ENCODE measurements at regions not wholly inside any gene's neighbourhood (a gene's known extent, or its start where the extent isn't known, plus 50 kb on each side); places are given as distances from the start of the nearest gene placed in this dataset.

DNA sequence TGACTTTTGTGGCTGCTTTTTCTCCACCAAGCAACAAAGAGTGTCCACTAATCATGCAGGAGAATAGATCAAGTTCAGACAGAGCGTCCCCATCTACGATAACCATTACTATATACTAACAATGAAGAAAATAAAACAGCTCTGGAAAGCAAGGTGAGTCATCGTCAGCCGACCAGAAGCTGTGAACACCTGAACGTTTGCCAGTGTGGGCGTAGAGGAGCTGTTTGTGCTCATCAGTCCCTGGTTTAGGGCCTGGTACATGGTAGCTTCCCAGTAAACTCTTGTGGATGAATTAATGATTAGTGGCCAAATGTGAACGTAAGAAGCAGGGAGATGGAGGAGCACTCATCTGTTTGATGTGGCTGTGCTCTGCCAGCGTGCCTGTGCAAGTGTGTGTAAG, 180.7 kb downstream of the EVX1 start:
- Mint-ChIP-seq H3K27ac (ENCODE audit: unreplicated experiment) (no peak overlapping the region), H3K27me3 (ENCODE audit: unreplicated experiment) (peaks cover under 1% of the 10 kb centered on the region), H3K4me3 (ENCODE audit: unreplicated experiment) (no peak overlapping the region), H3K9me3 (ENCODE audit: unreplicated experiment) (no peaks in the 10 kb centered on the region), H3K36me3 (ENCODE audit: low read depth, unreplicated experiment) (no peaks in the 10 kb centered on the region), H3K4me1 (ENCODE audit: unreplicated experiment) (peaks cover 28% of the 10 kb centered on the region)
- TF ChIP-seq, protein P1, sequence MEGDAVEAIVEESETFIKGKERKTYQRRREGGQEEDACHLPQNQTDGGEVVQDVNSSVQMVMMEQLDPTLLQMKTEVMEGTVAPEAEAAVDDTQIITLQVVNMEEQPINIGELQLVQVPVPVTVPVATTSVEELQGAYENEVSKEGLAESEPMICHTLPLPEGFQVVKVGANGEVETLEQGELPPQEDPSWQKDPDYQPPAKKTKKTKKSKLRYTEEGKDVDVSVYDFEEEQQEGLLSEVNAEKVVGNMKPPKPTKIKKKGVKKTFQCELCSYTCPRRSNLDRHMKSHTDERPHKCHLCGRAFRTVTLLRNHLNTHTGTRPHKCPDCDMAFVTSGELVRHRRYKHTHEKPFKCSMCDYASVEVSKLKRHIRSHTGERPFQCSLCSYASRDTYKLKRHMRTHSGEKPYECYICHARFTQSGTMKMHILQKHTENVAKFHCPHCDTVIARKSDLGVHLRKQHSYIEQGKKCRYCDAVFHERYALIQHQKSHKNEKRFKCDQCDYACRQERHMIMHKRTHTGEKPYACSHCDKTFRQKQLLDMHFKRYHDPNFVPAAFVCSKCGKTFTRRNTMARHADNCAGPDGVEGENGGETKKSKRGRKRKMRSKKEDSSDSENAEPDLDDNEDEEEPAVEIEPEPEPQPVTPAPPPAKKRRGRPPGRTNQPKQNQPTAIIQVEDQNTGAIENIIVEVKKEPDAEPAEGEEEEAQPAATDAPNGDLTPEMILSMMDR (IDR thresholded peaks at IDR 0.05; ENCODE audit: unreplicated experiment), result no peak
- no peak for DNase-seq (ENCODE audit: low spot score)

DNA sequence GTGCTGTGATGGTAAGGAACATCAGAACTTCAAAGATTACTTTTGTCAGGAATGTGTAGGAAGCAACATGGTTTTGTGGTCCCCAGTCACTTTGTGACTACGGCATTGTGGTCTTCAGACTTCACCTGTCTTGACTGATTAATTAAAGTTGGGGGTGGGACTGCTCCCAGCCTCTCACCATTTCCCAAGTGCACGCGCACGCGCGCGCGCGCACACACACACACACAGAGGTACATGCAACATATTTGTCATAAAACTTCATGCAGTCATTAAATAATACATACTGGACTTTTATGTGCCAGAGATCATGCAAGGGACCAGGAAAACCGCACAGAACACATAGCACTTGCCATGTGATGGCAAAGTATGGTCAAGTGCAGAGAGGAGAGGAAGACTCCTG, 181.2 kb downstream of the EVX1 start:
- Mint-ChIP-seq H3K4me1 (ENCODE audit: unreplicated experiment) (peaks cover 23% of the 10 kb centered on the region), H3K4me3 (ENCODE audit: unreplicated experiment) (no peak overlapping the region), H3K9me3 (ENCODE audit: unreplicated experiment) (no peaks in the 10 kb centered on the region), H3K27ac (ENCODE audit: unreplicated experiment) (no peak overlapping the region), H3K36me3 (ENCODE audit: low read depth, unreplicated experiment) (no peaks in the 10 kb centered on the region), H3K27me3 (ENCODE audit: unreplicated experiment) (no peaks in the 10 kb centered on the region)
- DNase-seq (ENCODE audit: low spot score), result no peak
- TF ChIP-seq, protein P1 (IDR thresholded peaks at IDR 0.05; ENCODE audit: unreplicated experiment), result no peak

DNA sequence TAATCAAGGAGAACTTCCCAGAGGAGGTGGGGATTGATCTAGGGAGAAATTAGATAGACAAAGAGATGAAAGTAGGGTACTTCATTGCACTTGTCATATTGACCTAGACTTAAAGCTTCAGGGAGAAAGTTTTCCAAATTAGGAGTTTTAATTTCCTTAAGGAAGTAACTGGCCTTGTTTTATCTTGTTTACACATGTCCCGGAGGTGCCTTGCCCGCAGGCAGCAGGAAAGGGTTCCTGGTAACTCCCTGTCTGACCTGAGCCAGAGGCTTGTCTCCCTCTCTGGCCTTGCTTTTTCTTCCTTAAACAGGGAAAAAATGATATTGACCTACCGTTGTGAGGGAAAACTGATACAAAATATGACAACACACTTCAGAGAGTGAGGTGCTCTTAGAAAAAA, 181.6 kb downstream of the EVX1 start:
- DNase-seq (ENCODE audit: low spot score), result no peak
- peaks cover 23% of the 10 kb centered on the region for H3K4me1 Mint-ChIP-seq (ENCODE audit: unreplicated experiment)
- H3K27me3 Mint-ChIP-seq (ENCODE audit: unreplicated experiment), result no peaks in the 10 kb centered on the region

DNA sequence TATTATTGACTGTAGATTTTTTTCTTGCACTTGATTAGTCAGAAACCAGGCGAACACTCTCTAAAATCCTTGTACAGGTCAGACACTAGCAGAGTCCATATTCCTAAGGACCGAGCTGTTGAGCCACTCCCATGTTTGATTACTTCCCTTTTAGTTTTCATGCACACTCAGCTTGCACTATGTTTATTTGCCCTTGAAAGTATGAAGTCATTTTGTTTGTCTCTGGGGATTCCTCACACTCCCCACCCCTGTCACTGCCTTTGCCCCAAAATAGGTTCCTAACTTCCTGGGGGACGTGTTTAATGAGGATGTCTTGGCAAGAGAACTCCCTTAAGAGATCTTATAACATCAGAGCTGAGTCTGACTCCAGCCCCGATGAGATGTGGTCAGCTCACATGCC, 182.1 kb downstream of the EVX1 start:
- Mint-ChIP-seq H3K27me3 (ENCODE audit: unreplicated experiment) (no peaks in the 10 kb centered on the region), H3K27ac (ENCODE audit: unreplicated experiment) (peak overlapping the region; percentile 76), H3K4me3 (ENCODE audit: unreplicated experiment) (peak overlapping the region; percentile 50), H3K36me3 (ENCODE audit: low read depth, unreplicated experiment) (no peaks in the 10 kb centered on the region), H3K4me1 (ENCODE audit: unreplicated experiment) (peaks cover 23% of the 10 kb centered on the region), H3K9me3 (ENCODE audit: unreplicated experiment) (no peaks in the 10 kb centered on the region)
- TF ChIP-seq, protein P1 (IDR thresholded peaks at IDR 0.05; ENCODE audit: unreplicated experiment), result no peak
- DNase-seq (ENCODE audit: low spot score), result no peak

More for the DNA sequence above, 181.6 kb downstream of the EVX1 start:
- peak overlapping the region; percentile 76 for H3K27ac Mint-ChIP-seq (ENCODE audit: unreplicated experiment)
- TF ChIP-seq, protein P1 (IDR thresholded peaks at IDR 0.05; ENCODE audit: unreplicated experiment), result no peak
- no peaks in the 10 kb centered on the region for H3K9me3 Mint-ChIP-seq (ENCODE audit: unreplicated experiment)
- H3K4me3 Mint-ChIP-seq (ENCODE audit: unreplicated experiment), result peak overlapping the region; percentile 50
- no peaks in the 10 kb centered on the region for H3K36me3 Mint-ChIP-seq (ENCODE audit: low read depth, unreplicated experiment)

DNA sequence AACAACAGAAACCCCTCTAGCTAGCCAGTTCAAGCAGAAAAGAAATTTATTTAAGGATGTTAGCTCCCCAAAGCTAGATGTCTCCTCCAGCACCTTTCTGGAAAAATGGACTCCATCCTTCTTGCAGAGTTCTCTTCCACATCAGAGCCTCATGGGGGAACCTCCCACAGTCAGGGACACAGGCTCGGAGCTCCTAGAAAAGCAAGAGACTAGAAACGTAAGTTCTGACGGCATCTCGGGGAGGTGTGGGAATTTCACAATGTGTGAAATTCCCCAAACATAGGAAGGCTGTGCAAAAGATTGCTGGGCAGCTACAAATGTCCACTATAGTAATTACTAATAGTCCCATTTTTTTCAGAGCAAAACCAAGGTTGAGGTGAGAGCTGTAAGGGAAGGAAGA, 184.8 kb downstream of the EVX1 start:
- Mint-ChIP-seq H3K4me1 (ENCODE audit: unreplicated experiment) (peaks cover 19% of the 10 kb centered on the region), H3K4me3 (ENCODE audit: unreplicated experiment) (no peak overlapping the region), H3K9me3 (ENCODE audit: unreplicated experiment) (no peaks in the 10 kb centered on the region), H3K27me3 (ENCODE audit: unreplicated experiment) (peaks cover 4% of the 10 kb centered on the region), H3K27ac (ENCODE audit: unreplicated experiment) (no peak overlapping the region), H3K36me3 (ENCODE audit: low read depth, unreplicated experiment) (no peaks in the 10 kb centered on the region)
- no peak for DNase-seq (ENCODE audit: low spot score)
- TF ChIP-seq, protein P1 (IDR thresholded peaks at IDR 0.05; ENCODE audit: unreplicated experiment), result no peak
